ENCODE measurements at regions not wholly inside any gene's neighbourhood (a gene's known extent, or its start where the extent isn't known, plus 50 kb on each side); places are given as distances from the start of the nearest gene placed in this dataset.

DNA sequence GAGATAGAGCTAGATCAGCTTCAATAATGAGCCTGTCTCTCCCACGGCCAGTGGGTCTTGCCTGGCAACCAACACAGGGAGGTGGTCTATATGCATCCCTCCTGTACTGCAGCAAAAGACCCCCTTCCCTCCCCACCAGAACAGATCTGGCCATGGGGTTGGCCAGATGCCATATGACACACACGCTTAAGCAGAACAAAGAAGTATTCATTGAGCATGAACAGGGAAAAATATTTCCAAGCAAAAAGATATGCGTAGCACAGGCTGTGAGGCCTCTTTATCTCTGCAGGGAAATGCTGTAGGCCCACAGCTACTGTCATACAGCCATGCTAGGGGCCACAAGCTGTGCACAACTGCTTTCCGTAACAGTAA lies 73.4 kb upstream of the NRSN1 start:
- TF ChIP-seq, protein P1, sequence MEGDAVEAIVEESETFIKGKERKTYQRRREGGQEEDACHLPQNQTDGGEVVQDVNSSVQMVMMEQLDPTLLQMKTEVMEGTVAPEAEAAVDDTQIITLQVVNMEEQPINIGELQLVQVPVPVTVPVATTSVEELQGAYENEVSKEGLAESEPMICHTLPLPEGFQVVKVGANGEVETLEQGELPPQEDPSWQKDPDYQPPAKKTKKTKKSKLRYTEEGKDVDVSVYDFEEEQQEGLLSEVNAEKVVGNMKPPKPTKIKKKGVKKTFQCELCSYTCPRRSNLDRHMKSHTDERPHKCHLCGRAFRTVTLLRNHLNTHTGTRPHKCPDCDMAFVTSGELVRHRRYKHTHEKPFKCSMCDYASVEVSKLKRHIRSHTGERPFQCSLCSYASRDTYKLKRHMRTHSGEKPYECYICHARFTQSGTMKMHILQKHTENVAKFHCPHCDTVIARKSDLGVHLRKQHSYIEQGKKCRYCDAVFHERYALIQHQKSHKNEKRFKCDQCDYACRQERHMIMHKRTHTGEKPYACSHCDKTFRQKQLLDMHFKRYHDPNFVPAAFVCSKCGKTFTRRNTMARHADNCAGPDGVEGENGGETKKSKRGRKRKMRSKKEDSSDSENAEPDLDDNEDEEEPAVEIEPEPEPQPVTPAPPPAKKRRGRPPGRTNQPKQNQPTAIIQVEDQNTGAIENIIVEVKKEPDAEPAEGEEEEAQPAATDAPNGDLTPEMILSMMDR (IDR thresholded peaks at IDR 0.05; ENCODE audit: low read depth, low read length) = no peak
- TF ChIP-seq EZH2phosphoT487 (IDR thresholded peaks at IDR 0.05; ENCODE audit: low read depth) = no peak

All from OCI-LY3 (cell line).